GM12872 (cell line): ENCODE measurements at regions not wholly inside any gene's neighbourhood (a gene's known extent, or its start where the extent isn't known, plus 50 kb on each side); places are given as distances from the start of the nearest gene placed in this dataset.

Experiments
- TF ChIP-seq, protein P1 (sequence below): IDR thresholded peaks from 3 replicates; pipeline ENCODE4 v1.5.1; 2011; ENCODE audit warnings: low read depth, mild to moderate bottlenecking, low read length, moderate library complexity; ENCODE audit not compliant: insufficient read depth

DNA sequence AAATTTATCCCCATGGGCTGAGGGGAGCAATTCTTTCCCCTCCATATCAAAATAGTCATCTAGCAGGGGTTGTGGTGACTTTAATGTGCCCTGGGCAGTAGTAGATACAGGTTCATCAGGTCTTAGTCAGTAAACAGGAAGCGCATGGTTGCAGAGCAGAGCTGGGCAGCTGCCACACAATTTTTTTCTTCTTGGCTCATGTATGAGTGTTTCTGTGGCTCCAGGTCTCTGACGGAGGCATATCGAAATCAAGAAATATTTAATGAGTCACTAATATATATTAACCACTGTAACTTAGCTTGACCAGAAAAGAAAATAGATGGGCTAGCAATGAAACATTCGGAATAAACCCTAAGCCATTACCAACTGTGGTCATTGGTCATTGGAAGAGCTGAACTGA lies 68.4 kb upstream of the UBL3 start:
- TF ChIP-seq, protein P1, sequence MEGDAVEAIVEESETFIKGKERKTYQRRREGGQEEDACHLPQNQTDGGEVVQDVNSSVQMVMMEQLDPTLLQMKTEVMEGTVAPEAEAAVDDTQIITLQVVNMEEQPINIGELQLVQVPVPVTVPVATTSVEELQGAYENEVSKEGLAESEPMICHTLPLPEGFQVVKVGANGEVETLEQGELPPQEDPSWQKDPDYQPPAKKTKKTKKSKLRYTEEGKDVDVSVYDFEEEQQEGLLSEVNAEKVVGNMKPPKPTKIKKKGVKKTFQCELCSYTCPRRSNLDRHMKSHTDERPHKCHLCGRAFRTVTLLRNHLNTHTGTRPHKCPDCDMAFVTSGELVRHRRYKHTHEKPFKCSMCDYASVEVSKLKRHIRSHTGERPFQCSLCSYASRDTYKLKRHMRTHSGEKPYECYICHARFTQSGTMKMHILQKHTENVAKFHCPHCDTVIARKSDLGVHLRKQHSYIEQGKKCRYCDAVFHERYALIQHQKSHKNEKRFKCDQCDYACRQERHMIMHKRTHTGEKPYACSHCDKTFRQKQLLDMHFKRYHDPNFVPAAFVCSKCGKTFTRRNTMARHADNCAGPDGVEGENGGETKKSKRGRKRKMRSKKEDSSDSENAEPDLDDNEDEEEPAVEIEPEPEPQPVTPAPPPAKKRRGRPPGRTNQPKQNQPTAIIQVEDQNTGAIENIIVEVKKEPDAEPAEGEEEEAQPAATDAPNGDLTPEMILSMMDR, result no peak

- TF ChIP-seq, protein P1, result no peak
Measured at GRCh38 chr13:29917650-29918049, 67.2 kb upstream of the UBL3 start.

DNA sequence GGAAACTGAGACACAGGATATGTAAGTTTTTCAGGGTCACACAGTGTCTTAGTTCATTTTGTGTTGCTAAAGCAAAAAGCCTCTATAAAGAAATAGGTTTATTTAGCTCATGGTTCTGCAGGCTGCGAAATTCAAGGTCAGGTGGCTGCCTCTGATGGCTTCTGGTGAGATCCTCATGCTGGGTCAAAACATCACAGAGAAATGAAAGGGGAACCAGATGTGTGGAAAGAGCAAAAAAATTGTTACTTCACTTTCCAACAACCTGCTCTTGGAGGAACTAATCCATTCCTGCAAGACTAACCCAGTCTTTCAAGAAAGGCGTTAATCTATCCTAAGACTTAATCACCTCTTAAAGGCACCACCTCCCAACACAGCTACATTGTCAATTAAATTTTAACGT lies 64.2 kb upstream of the UBL3 start:
- TF ChIP-seq, protein P1, result no peak

GRCh38 chr13:29911781-29912418 lies 61.5 kb upstream of the UBL3 start:
- TF ChIP-seq, protein P1, result no peak

GRCh38 chr13:29909975-29910674 lies 59.7 kb upstream of the UBL3 start:
- TF ChIP-seq, protein P1, result no peak

- TF ChIP-seq, protein P1, result no peak
Measured at GRCh38 chr13:29909081-29909730, 58.8 kb upstream of the UBL3 start.

GRCh38 chr13:29908416-29909080 lies 58.1 kb upstream of the UBL3 start:
- TF ChIP-seq, protein P1, result no peak
